GM12892 (cell line): ENCODE measurements at regions not wholly inside any gene's neighbourhood (a gene's known extent, or its start where the extent isn't known, plus 50 kb on each side); places are given as distances from the start of the nearest gene placed in this dataset.

Experiments used
- POLR2A ChIP-seq: IDR thresholded peaks from 2 replicates; pipeline ENCODE4 v1.6.1; 2011; ENCODE audit warnings: low read depth, low read length, control low read depth
- POLR2AphosphoS5 ChIP-seq: IDR thresholded peaks from 2 replicates; pipeline ENCODE4 v1.6.1; 2011; ENCODE audit warnings: low read depth, low read length, control low read depth
- TAF1 ChIP-seq: IDR thresholded peaks from 2 replicates; pipeline ENCODE4 v1.6.1; 2011; ENCODE audit warnings: low read depth, mild to moderate bottlenecking, control low read depth, low read length, borderline replicate concordance

DNA sequence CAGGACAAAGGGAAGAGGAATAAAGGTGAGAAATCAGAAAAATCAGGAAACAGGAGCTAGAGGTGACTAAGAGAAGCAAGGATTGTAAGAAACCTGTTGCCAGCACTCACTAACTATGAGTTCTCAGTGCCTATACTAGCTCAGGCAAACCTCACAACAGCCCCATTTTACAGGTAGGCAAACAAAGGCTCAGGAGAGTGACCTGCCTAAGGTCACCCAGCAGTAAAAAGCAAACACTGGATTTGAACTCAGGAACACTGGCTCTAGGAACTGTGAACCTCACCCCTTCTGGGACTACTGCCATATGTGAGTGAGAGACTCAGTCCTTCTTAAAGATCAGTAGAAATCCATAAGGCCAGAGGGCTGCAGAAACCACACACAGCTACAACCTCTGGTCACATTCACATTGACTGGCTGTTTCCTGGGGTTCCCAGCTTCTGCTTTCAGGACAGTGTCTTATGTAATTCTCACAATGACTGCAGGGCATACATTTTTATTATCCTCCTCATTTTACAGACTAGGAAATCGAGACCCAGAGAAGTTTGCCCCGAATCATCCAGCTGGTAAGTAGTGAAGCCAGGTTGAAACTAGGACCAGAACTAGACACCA lies 80.7 kb upstream of the MAFB start:
- TF ChIP-seq POLR2A (no peak), POLR2AphosphoS5 (no peak), TAF1 (no peak)
